Sigmoid colon (tissue), 6 donors: ENCODE measurements at regions not wholly inside any gene's neighbourhood (a gene's known extent, or its start where the extent isn't known, plus 50 kb on each side); places are given as distances from the start of the nearest gene placed in this dataset.

Experiments
- DNase-seq: peaks from one replicate; pipeline ENCODE4 v3.0.0-alpha.2; 2019
- H3K27ac ChIP-seq, 4 donors: fragments of 200-600 bp; sonication (generic); one replicate each; pipeline ENCODE4 v1.5.1; 2016 to 2019; ENCODE audit warnings: mild to moderate bottlenecking in 1 of 4
- H3K27me3 ChIP-seq, 3 donors: fragments of 200-600 bp; sonication (generic); one replicate each; pipeline ENCODE4 v1.5.1; 2019; ENCODE audit warnings: mild to moderate bottlenecking in 1 of 3
- H3K36me3 ChIP-seq, 4 donors: fragments of 200-600 bp; sonication (generic); one replicate each; pipeline ENCODE4 v1.5.1; 2016 to 2019
- H3K4me1 ChIP-seq, 4 donors: fragments of 200-600 bp; sonication (generic); one replicate each; pipeline ENCODE4 v1.5.1; 2017 to 2019
- H3K4me3 ChIP-seq, 4 donors: fragments of 200-600 bp; sonication (generic); one replicate each; pipeline ENCODE4 v1.5.1; 2017 to 2019; ENCODE audit warnings: mild to moderate bottlenecking in 2 of 4, moderate library complexity in 1 of 4
- H3K9me3 ChIP-seq, 4 donors: fragments of 200-600 bp in 3 of 4; sonication (generic) in 3 of 4; one replicate each; pipeline versions ENCODE4 v1.5.1 to v1.6.1; 2013 to 2019
- EP300 ChIP-seq, 4 donors: sonication (generic); formaldehyde crosslinking; IDR thresholded peaks; one replicate each; pipeline ENCODE4 v1.6.1; 2017; ENCODE audit warnings: antibody characterized with exemption in 4 of 4
- POLR2A ChIP-seq, 2 donors: fragments of 450-650 bp; IDR thresholded peaks; one replicate each; pipeline ENCODE4 v1.6.1; 2016; ENCODE audit warnings: antibody characterized with exemption in 2 of 2, mild to moderate bottlenecking in 2 of 2, moderate library complexity in 2 of 2
- POLR2AphosphoS5 ChIP-seq, 4 donors: sonication (generic); formaldehyde crosslinking; IDR thresholded peaks; one replicate each; pipeline ENCODE4 v1.6.1; 2017; ENCODE audit warnings: antibody characterized with exemption in 4 of 4
- WGBS, 2 donors: extraction: QIAGEN DNeasy Blood & Tissue Kit; methylation state at CpG; one replicate each; pipeline ENCODE4 v1.1.7; 2013; 5-methylcytosine and 5-hydroxymethylcytosine counted together
- intact Hi-C: fragments of 100-400 bp; cut with DNase I; formaldehyde crosslinking; loops from one replicate; pipeline ENCODE4 v1.15.1; 2023
- TF ChIP-seq, protein P1 (sequence below), 4 experiments: fragments of 450-650 bp in 3 of 4; fragments of 200-600 bp in 1 of 4; IDR thresholded peaks; one replicate each; pipeline ENCODE4 v1.5.1; 2016 to 2019; ENCODE audit warnings: antibody characterized with exemption in 4 of 4, mild to moderate bottlenecking in 3 of 4, moderate library complexity in 2 of 4
- donor health status: healthy with polysubstance abuse.
- donor health status: healthy.

DNA sequence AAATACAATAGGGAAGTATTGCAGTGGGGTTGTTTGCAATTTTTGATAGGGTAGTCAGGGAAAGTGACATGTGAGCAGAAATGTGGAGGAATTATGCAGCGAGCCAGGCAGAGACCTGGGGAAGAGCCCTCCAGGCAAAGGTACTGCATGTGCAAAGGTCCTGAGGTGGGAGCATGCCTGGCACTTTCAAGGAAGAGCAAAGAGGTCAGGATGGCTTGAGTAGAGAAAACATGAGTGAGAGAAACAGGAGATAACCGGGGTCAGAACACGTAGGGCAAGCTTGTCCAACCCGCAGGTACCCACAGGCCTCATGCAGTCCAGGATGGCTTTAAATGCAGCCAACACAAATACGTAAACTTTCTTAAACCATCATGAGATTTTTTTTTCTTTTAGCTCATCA is 71.0 kb downstream of the COQ2 start:
- TF ChIP-seq, protein P1, sequence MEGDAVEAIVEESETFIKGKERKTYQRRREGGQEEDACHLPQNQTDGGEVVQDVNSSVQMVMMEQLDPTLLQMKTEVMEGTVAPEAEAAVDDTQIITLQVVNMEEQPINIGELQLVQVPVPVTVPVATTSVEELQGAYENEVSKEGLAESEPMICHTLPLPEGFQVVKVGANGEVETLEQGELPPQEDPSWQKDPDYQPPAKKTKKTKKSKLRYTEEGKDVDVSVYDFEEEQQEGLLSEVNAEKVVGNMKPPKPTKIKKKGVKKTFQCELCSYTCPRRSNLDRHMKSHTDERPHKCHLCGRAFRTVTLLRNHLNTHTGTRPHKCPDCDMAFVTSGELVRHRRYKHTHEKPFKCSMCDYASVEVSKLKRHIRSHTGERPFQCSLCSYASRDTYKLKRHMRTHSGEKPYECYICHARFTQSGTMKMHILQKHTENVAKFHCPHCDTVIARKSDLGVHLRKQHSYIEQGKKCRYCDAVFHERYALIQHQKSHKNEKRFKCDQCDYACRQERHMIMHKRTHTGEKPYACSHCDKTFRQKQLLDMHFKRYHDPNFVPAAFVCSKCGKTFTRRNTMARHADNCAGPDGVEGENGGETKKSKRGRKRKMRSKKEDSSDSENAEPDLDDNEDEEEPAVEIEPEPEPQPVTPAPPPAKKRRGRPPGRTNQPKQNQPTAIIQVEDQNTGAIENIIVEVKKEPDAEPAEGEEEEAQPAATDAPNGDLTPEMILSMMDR (IDR thresholded peaks at IDR 0.05) = no peak
- TF ChIP-seq EP300 (IDR thresholded peaks at IDR 0.05) = no peak
- TF ChIP-seq POLR2AphosphoS5 (IDR thresholded peaks at IDR 0.05) = no peak
- TF ChIP-seq POLR2A (IDR thresholded peaks at IDR 0.05) = no peak
- 98 to 99% methylated on average over 5 of the region's 5 CpGs for WGBS, 2 donors
- intact Hi-C loops = no loop called here
- no peak overlapping the region for H3K4me3 ChIP-seq
- no peak for DNase-seq
- H3K4me1 ChIP-seq = no peaks in the 10 kb centered on the region
- H3K36me3 ChIP-seq = no peaks in the 10 kb centered on the region
- H3K9me3 ChIP-seq = no peaks in the 10 kb centered on the region
- no peaks in the 10 kb centered on the region for H3K27me3 ChIP-seq
- H3K27ac ChIP-seq = no peak overlapping the region

DNA sequence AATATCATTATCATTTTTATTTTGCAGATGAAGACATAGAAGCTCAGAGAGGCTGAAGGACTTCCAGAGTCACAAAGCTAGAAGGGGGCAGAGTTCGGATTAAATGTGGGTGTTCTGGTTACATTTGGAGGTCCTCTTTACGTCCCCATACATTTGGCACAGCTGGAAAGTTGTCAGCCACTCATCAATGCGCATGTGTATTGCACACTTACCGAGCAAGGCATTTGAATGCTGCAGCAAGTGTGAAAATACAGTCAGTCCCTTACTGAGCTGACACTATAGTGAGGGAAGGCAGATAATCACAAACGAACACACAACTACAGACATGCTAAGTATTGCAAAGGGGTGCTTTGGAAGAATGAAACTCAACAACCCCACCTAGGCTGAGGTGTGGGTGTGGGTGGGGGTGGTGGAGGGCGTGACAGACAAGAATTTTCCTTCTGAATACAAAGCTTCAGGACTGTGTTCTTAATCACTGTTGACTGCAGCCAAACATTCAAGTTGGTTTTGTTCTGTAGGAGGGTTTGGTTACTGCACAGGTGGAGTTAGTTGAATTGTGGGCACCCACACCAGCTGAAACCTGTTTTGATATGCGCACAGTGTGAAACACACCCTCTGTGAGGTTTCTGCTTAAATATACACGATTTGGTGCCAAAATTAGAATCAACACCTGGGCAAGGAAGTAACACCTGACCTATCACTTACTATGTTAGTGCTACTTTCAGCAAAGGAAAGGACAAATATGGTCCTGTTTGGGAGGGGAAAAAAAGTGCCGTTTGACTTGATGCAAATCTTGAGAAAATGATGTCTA is 72.4 kb downstream of the COQ2 start:
- intact Hi-C loops = no loop called here
- 22 to 47% methylated on average over 9 of the region's 9 CpGs for WGBS, 2 donors
- Histone ChIP-seq H3K36me3 (no peaks in the 10 kb centered on the region), H3K9me3 (peaks cover 0 to 5% (median 0%) of the 10 kb centered on the region in 4 donors), H3K4me3 (no peak overlapping the region), H3K4me1 (peaks cover 0 to 5% (median 0%) of the 10 kb centered on the region in 4 donors), H3K27me3 (no peaks in the 10 kb centered on the region), H3K27ac (no peak overlapping the region)
- TF ChIP-seq EP300 (IDR thresholded peaks at IDR 0.05) (no peak), POLR2A (IDR thresholded peaks at IDR 0.05) (no peak), POLR2AphosphoS5 (IDR thresholded peaks at IDR 0.05) (no peak)
- TF ChIP-seq, protein P1 (IDR thresholded peaks at IDR 0.05) = no peak
- DNase-seq = no peak

DNA sequence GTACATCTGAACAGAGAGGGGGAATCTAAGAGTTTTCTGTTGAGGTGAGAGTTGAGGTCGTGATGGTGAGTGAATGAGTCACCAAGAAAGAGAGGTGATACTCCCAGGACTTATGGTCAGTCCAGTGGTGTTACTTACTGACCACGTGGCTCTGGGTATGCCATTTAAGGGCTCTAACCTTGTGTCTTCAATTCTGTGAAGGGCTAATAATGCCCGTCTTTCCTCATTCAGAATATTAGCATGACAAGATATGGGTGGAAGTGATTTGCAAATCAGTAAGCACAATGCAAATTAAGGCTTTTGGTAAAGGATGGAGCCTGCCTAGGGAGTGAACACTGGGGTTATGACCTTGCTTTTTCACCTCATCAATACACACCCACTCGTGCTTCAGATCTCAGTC is 75.2 kb downstream of the COQ2 start:
- no peaks in the 10 kb centered on the region for H3K36me3 ChIP-seq
- peaks cover 0 to 5% (median 0%) of the 10 kb centered on the region in 4 donors for H3K4me1 ChIP-seq
- no peak for DNase-seq
- H3K9me3 ChIP-seq = peaks cover 0 to 5% (median 0%) of the 10 kb centered on the region in 4 donors
- 85 to 87% methylated on average over 4 of the region's 4 CpGs for WGBS, 2 donors
- TF ChIP-seq POLR2AphosphoS5 (IDR thresholded peaks at IDR 0.05) (no peak), POLR2A (IDR thresholded peaks at IDR 0.05) (no peak), EP300 (IDR thresholded peaks at IDR 0.05) (no peak)
- TF ChIP-seq, protein P1 (IDR thresholded peaks at IDR 0.05) = no peak
- no peak overlapping the region for H3K4me3 ChIP-seq
- intact Hi-C loops = no loop called here
- H3K27ac ChIP-seq = no peak overlapping the region
- H3K27me3 ChIP-seq = no peaks in the 10 kb centered on the region

DNA sequence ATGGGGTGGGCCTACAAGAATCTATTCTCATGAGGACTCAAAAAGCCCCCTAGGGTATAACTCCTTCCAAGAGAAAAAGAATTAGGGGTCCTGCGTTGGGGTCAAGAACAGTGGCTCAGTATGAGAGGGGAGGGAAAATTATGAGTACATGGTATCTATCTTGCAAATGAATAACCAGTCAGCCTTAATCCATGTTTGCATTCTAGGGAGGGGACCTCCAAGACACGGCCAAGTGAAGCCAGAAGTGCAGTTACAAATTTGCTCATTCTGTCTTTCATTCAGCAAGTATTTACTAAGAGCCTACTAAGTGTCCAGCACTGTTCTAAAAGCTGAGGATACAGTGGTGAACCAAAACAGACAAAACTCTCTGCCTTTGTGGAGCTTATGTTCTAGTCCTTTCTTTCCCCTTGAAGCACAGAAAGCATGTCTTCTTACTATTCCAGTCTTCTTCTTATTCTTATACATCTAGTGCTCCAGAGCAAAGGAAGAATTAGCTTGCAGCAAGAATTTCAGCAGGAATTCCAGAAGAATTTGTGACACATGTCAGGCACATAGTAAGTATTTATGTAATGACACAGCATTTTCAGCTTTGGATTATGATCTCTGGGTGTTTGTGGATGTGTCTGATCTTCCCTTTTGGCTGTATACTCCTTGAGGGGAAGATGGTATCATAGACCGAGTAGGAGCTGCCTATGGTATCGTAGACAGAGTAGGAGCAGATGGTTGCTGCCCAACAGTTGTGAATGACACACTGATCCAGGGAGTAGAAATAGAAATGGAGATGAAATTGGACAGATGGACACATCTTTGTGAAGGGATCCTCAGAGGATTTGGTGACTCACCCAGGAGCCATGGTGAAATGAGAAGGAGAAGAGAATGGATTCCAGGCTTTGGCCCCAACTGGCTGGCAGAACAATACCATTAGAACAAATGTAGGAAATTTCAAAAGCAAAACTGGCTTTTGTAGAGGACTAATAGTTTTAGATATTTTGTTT is 75.9 kb downstream of the COQ2 start:
- no peaks in the 10 kb centered on the region for H3K27me3 ChIP-seq
- H3K36me3 ChIP-seq = no peaks in the 10 kb centered on the region
- peaks cover 0 to 5% (median 0%) of the 10 kb centered on the region in 4 donors for H3K4me1 ChIP-seq
- WGBS, 2 donors = 60 to 80% methylated on average over 4 of the region's 4 CpGs
- intact Hi-C loops = no loop called here
- no peak overlapping the region for H3K4me3 ChIP-seq
- DNase-seq = no peak
- peaks cover 0 to 5% (median 0%) of the 10 kb centered on the region in 4 donors for H3K9me3 ChIP-seq
- H3K27ac ChIP-seq = no peak overlapping the region
- TF ChIP-seq POLR2AphosphoS5 (IDR thresholded peaks at IDR 0.05) (no peak), EP300 (IDR thresholded peaks at IDR 0.05) (no peak), POLR2A (IDR thresholded peaks at IDR 0.05) (no peak)
- TF ChIP-seq, protein P1 (IDR thresholded peaks at IDR 0.05) = no peak
